ENCODE measurements at regions not wholly inside any gene's neighbourhood (a gene's known extent, or its start where the extent isn't known, plus 50 kb on each side); places are given as distances from the start of the nearest gene placed in this dataset.
"Not testable (repeated sequence)": the region's sequence is repeated elsewhere in the genome, so short reads cannot be mapped to it uniquely, and the experiment has no call there.

DNA sequence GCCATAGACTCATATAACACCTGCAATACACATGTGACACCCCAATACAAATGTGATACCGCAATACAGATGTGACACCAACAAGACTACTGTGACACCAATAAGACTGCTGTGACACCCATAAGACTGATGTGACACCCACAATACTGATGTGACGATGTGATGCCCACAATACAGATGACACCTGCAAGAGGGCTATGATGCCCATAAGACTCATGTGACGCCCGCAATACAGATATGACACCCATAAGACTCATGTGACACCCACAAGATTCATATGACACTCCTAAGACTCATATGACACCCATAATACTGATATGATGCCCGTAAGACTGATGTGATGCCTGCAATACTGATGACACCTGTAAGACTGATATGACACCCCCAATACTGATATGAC, 113.0 kb downstream of the MRPL57 start:
- no peak for ATAC-seq
- no peak for TF ChIP-seq CSRNP3 (CRISPR knock-in tag; IDR thresholded peaks at IDR 0.05)
- TF ChIP-seq PPARA (CRISPR knock-in tag; IDR thresholded peaks at IDR 0.05; ENCODE audit: borderline replicate concordance), result no peak
- TF ChIP-seq, protein P1, sequence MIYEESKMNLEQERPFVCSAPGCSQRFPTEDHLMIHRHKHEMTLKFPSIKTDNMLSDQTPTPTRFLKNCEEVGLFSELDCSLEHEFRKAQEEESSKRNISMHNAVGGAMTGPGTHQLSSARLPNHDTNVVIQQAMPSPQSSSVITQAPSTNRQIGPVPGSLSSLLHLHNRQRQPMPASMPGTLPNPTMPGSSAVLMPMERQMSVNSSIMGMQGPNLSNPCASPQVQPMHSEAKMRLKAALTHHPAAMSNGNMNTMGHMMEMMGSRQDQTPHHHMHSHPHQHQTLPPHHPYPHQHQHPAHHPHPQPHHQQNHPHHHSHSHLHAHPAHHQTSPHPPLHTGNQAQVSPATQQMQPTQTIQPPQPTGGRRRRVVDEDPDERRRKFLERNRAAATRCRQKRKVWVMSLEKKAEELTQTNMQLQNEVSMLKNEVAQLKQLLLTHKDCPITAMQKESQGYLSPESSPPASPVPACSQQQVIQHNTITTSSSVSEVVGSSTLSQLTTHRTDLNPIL (CRISPR knock-in tag; IDR thresholded peaks at IDR 0.05; ENCODE audit: low read depth), result no peak
- no peak for TF ChIP-seq RARB (CRISPR knock-in tag; IDR thresholded peaks at IDR 0.05)
- TF ChIP-seq ZC3H10 (CRISPR knock-in tag; IDR thresholded peaks at IDR 0.05), result no peak
- TF ChIP-seq TOX (CRISPR knock-in tag; IDR thresholded peaks at IDR 0.05; ENCODE audit: borderline replicate concordance), result no peak
- no peak for TF ChIP-seq ZNF70 (CRISPR knock-in tag; IDR thresholded peaks at IDR 0.05)

DNA sequence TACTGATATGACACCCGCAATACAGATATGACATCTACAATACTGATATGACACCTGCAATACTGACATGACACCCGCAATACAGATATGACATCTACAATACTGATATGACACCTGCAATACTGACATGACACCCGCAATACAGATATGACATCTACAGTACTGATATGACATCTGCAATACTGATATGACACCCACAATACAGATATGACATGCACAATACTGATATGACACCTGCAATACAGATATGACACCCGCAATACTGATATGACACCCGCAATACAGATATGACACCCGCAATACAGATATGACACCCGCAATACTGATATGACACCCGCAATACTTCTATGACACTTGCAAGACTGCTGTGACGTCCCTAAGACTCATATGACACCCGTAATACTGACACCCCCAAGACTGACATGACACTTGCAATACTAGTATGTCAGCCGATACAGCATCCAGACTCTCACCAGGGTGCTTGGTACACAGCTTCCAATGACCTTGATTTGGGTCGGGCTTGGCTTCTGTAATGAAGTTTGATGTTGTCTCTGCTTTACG, 114.1 kb downstream of the MRPL57 start:
- ATAC-seq, result not testable (repeated sequence)

DNA sequence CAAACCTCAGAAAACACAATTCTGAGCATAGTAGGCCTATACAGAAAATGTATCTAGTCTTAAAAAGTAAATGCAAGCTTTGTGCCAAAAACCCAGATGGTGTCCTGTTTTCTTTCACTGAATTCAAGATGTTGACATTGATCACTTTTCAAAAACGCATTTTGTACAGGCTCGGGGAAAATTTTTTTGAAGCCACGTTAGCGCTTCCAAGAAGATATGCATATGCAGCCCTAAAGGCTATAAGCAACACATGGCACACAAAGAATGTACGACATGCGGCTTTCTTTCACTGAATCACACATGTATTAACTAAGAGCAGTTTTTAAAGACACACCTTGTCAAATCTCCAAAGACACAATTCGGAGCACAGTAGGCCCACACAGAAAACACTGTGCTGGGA, 115.4 kb downstream of the MRPL57 start:
- ATAC-seq, result no peak
- TF ChIP-seq BACH2 (CRISPR knock-in tag; IDR thresholded peaks at IDR 0.05; ENCODE audit: borderline replicate concordance) (no peak), ESRRG (CRISPR knock-in tag; IDR thresholded peaks at IDR 0.05) (no peak), TCF4 (CRISPR knock-in tag; IDR thresholded peaks at IDR 0.05; ENCODE audit: borderline replicate concordance) (no peak), POU6F1 (CRISPR knock-in tag; IDR thresholded peaks at IDR 0.05; ENCODE audit: borderline replicate concordance, low read depth) (no peak), TOX (CRISPR knock-in tag; IDR thresholded peaks at IDR 0.05; ENCODE audit: borderline replicate concordance) (no peak), CSDC2 (CRISPR knock-in tag; IDR thresholded peaks at IDR 0.05) (no peak), ZFP30 (CRISPR knock-in tag; IDR thresholded peaks at IDR 0.05) (no peak), ZNF565 (CRISPR knock-in tag; conservative IDR thresholded peaks at IDR 0.05; ENCODE audit: low read depth) (no peak), ZNF8 (CRISPR knock-in tag; IDR thresholded peaks at IDR 0.05) (no peak), TSHZ2 (CRISPR knock-in tag; IDR thresholded peaks at IDR 0.05) (no peak), RARB (CRISPR knock-in tag; IDR thresholded peaks at IDR 0.05) (no peak), PPARA (CRISPR knock-in tag; IDR thresholded peaks at IDR 0.05; ENCODE audit: borderline replicate concordance) (no peak), ZC3H10 (CRISPR knock-in tag; IDR thresholded peaks at IDR 0.05) (no peak), GLIS3 (CRISPR knock-in tag; IDR thresholded peaks at IDR 0.05) (no peak), ISL1 (CRISPR knock-in tag; IDR thresholded peaks at IDR 0.05) (no peak)
- TF ChIP-seq, protein P1 (CRISPR knock-in tag; IDR thresholded peaks at IDR 0.05; ENCODE audit: low read depth), result no peak

- peak; percentile 59 for ATAC-seq
These were observed 120.5 kb downstream of the MRPL57 start for GRCh38 chr13:21296991-21297390.

- ATAC-seq, result no peak
- TF ChIP-seq ZC3H10 (CRISPR knock-in tag; IDR thresholded peaks at IDR 0.05) (no peak), ARNTL (CRISPR knock-in tag; IDR thresholded peaks at IDR 0.05; ENCODE audit: borderline replicate concordance, low read depth) (no peak), ZNF565 (CRISPR knock-in tag; conservative IDR thresholded peaks at IDR 0.05; ENCODE audit: low read depth) (no peak), ZNF8 (CRISPR knock-in tag; IDR thresholded peaks at IDR 0.05) (no peak), GLIS3 (CRISPR knock-in tag; IDR thresholded peaks at IDR 0.05) (no peak), ISL1 (CRISPR knock-in tag; IDR thresholded peaks at IDR 0.05) (no peak), SNAI2 (CRISPR knock-in tag; IDR thresholded peaks at IDR 0.05) (no peak), CSRNP3 (CRISPR knock-in tag; IDR thresholded peaks at IDR 0.05) (no peak), OSR1 (CRISPR knock-in tag; IDR thresholded peaks at IDR 0.05) (no peak), TOX (CRISPR knock-in tag; IDR thresholded peaks at IDR 0.05; ENCODE audit: borderline replicate concordance) (no peak)
- TF ChIP-seq, protein P1 (CRISPR knock-in tag; IDR thresholded peaks at IDR 0.05; ENCODE audit: low read depth), result no peak
These were observed 121.0 kb downstream of the MRPL57 start for GRCh38 chr13:21297447-21297846.
